HG02678 (cell line): ENCODE measurements at regions not wholly inside any gene's neighbourhood (a gene's known extent, or its start where the extent isn't known, plus 50 kb on each side); places are given as distances from the start of the nearest gene placed in this dataset.
"Not testable (repeated sequence)": the region's sequence is repeated elsewhere in the genome, so short reads cannot be mapped to it uniquely, and the experiment has no call there.

Experiments
- ATAC-seq: cut with Tn5 transposase; IDR thresholded peaks from one replicate; pipeline ENCODE4 v1.9.1; 2021; ENCODE audit warnings: mild to moderate bottlenecking, moderate library complexity; ENCODE audit not compliant: unreplicated experiment

DNA sequence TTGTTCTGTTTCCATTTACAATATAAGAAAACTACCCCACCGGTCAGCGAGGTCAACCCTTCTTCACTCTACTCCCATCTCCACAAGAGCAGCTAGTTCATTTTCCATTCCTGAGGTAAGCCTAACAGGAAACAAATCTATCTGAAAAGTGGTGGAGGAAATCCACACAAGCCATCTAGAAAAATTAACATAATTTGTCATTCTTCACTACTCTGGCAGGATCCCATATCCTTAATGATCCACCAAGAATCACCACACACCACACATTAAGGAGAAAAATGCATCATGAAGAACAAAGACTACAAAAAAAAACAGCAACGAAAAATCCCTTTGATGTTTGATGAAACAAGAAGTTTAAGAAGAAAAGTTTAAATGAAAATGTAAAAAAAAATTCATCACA, 1771.0 kb downstream of the EFNA5 start:
- no peak for ATAC-seq

DNA sequence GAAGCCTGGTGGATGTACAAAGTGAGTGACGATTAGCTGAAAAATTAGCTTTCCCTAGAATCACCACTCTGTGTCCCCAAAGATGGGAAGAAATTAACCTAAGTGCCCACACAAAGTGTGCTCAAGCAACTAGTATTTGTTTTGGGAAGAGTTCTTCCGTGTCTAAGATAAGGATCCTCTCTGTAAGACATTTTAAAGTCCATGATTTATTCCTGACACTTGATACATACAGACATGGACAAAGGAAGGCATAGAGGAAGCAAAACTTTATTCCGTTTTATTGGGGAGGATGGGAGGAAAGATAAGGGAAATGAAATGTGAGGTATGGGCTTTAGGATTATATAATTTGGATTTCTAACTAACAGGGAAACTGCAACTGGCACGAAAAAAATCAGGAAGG, 1772.6 kb downstream of the EFNA5 start:
- ATAC-seq: no peak

DNA sequence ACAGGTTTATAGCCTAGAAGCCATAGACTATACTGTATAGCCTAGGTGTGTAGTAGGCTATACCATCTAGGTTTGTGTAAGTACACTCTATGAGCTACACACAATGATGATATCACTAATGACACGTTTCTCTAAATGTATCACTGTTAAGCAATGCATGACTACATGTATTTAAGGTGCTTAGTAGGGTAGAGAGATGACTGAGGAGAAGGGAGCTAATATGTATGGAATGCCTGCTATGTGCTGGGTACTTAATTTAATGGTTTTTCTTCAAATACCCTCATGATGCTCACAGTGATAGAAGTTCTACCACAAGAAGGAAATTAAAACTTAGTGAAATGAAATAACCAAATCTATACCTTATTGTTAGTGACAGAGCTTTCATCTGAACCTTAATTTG, 1785.5 kb downstream of the EFNA5 start:
- no peak for ATAC-seq

DNA sequence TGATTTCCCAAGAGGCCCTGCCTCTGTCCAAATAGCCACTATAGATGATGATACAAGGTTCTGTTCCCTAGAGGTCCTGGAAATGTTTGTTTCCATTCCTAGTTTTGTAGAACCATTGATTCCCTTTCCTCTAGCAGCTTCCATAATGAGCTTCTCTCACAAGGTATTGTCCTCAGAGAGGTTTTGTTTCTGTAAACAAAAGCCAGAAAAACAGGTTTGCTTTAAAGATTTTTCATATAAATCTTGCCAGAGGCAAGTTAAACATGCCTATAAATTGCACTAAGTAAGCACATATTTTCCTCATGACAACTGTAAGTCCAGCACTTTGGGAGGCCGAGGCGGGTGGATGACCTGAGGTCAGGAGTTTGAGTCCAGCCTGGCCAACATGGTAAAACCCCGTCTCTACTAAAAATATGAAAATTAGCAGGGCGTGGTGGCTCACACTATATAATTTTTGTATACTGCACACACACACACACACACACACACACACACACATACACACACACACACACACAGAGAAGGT, 1787.7 kb downstream of the EFNA5 start:
- no peak for ATAC-seq

DNA sequence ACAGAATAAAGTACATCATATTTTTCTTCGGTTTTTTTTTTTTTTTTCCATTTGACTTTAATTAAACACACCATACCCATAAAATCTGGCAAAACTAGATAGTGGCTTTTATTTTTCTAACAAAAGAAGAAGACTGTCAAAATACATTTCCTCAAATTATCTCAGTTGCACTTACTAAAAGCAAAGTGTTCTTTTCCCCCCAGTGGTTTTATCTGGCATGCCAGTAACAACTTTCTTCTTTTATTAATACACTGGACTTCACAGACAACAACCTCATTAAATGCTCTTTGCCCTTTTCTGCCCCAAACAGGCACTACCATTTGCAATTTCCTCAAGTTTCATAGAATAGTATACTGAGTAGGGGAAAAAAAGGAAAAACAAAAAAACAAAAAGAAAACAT, 1792.3 kb downstream of the EFNA5 start:
- ATAC-seq: no peak

DNA sequence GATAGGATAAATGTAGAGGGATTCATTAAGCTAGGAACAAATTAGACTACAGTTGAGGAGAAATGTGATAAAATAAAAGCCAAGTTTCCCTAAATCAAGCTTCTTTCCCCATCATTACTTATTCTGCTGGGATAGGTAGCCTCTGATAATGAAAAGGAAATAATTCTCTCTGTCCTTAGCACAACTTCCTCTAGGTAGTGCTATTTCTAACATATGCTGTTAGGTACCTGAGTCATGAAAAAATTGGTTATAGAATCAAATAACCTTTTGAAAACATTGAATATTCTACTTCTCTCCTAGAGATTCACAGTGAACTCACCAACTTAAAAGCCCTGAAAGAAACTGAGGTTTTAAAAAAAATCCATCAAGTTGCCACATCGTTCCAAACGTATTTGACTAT, 1793.1 kb downstream of the EFNA5 start:
- no peak for ATAC-seq

DNA sequence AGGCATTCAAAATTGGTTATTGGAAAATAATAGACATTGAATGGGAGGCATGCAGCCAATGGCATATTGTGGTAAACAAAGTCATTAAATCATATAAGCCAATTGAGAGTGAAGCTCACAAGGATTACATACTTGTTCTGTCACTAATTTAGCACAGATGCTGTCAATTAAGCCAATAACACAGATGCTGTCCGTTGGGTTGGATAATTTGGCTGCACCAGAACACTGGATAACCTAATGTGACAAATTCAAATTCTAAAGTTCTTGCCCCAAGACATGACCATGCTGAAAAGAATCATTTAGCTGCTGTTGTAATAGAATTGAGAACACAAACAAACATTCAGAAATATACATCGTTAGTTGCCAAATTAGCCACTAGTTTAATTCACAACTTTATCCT, 1796.4 kb downstream of the EFNA5 start:
- ATAC-seq: no peak

DNA sequence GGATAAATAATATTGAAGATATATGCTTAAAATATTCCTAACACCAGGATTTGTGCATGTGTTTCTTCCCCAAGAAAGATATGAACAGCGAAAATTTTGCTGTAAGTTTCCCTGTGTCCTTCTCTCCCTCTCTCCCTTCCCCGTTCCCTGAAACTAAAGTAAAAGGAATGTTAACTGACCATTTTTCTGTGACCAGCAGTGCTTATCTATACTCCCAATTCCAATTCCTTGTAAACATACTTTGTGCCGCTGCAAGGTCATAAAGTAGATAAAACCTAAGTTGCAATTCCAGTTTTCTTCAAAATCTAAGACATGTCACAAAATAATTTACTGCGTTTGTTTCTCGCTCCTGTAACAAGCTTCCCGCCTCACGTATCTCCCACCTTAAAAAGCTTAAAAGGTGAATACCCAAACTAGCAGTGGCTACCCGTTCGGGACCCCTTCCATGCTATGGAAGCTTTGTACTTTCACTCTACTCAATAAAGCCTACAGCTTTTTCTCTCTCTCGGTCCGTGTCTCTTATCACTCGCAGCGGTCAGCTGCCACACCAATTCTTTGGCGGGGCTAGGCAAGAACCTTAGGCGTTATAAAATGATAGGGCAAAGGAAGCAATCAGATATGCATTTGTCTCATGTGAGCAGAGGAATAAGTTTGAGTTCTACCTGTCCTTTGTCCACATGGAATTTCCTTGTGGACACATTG, 1798.0 kb downstream of the EFNA5 start:
- no peak for ATAC-seq

DNA sequence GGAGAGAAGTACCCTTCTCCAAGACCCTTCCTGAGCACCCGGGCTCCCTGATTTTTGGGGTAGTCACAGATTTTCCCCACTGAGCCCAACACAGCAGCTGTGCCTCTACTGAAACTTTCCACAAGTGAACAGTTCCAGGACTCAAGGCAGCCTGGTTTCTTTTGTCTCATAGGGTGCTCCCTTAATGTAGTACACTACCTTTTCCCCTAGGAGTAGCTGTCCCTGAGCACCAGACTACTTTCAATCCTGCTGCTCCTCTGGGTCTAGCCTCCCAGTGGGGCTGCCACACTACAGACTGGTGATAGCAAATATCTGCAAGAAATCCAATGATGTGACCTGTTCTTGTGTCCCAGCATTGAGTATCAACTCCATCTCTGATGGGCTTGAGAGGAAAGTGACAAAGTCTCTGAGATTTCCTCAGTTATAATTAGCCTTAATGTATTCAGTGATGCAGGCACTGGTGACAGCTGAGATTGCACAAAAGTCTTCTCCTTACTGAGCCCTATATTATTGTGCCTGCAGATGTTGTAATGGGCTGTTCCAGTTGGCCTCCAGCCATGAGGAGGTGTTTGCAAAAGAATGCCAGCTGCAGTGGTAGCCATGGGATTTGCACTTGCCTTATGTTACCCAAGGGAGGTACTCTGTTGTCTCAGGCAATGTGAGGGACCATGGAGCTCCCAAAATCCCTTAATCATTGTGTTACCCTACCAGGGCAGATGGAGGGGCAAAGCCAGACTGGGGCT, 1802.5 kb downstream of the EFNA5 start:
- no peak for ATAC-seq

DNA sequence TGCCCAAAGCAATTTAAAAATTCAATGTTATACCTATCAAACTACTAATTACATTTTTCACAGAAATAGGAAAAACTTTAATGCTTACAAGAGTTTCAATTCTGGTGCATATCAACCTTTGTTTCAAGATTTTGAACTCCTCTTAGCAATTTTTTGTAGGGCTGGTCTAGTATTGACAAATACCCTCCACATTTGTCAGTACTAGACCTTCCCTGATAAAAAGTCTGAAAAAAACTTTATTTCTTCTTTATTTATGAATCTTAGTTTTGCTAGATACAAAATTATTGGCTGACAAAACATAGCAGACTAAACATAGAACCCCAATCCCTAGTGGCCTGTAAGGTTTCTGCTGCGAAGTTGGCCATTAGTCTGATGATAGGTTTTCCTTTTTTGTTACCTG, 1804.9 kb downstream of the EFNA5 start:
- no peak for ATAC-seq

DNA sequence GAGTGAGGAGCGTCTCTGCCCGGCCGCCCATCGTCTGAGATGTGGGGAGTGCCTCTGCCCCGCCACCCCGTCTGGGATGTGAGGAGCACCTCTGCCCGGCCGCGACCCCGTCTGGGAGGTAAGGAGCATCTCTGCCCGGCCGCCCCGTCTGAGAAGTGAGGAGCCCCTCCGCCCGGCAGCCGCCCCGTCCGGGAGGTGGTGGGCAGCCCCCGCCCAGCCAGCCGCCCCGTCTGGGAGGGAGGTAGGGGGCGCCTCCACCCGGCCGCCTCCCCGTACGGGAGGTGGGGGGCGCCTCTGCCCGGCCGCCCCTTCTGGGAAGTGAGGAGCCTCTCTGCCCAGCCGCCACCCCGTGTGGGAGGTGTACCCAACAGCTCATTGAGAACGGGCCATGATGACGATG, 1811.4 kb downstream of the EFNA5 start:
- ATAC-seq: not testable (repeated sequence)

DNA sequence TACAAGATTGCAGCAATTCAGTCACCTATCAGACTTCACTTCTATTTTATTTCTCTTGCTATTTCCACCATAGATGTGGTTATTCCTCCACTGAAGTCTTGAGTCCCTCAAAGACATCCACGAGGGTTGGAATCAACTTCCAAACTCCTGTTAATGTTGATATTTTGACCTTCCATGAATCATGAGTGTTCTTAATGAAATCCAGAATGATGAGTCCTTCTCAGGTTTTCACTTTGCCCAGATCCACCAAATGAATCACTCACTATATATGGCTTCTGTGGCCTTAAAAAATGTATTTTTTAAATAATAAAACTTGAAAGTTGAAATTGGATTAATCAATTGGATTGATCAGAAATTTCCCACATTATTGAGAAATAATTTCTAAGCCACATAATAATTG, 1821.0 kb downstream of the EFNA5 start:
- no peak for ATAC-seq

DNA sequence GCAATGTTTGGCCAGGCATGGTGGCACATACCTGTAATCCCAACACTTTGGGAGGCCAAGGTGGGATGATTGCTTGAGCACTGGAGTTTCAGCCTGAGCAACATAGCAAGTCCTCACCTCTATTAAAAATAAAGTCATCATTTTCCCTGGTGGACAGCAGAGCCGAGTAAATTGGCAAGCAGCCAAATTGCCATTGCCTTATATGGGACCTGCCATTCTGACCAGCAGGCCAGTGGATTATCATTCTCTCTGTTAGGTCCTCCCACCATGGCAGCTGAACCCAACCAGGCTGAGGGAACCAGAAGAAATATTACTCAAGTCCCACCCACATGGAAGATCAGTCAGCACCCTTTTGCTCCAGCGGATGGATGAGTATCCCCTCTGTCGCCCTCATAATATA, 1829.9 kb downstream of the EFNA5 start:
- ATAC-seq: no peak

DNA sequence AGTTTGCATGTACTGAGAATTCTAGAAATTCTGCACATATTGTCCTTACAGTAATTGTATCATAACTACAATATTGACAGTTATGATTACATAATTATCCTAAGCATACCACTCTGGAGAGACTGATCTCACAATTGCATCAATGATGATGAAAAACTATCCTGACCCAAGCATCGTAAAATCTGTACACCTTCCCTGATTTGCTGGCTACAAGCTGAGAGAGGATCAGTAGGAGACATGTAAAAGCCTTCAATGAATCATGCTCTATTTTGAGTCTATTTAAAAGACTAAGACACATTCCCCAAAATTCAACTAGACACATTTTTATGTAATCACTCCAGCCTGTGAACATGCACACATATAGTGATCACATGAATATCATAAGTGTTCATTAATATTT, 1833.8 kb downstream of the EFNA5 start:
- ATAC-seq: no peak

DNA sequence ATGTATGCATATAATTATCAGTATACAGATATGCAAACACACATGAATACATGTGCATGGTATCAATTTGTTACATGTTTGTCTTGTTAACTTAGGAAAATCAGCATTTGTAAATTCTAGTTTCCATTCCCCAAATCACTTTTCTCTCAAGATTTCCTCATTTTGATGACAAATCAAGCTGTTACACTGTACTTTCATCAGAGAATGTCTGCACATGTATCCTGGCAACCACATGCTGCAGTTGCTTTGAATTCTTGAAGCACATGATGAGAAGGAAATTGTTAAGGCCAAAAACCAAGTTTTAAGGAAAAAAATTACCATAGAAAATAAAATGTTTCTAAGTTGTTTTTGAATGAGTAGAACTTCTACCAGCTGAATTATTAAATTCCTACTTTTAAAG, 1834.5 kb downstream of the EFNA5 start:
- no peak for ATAC-seq

DNA sequence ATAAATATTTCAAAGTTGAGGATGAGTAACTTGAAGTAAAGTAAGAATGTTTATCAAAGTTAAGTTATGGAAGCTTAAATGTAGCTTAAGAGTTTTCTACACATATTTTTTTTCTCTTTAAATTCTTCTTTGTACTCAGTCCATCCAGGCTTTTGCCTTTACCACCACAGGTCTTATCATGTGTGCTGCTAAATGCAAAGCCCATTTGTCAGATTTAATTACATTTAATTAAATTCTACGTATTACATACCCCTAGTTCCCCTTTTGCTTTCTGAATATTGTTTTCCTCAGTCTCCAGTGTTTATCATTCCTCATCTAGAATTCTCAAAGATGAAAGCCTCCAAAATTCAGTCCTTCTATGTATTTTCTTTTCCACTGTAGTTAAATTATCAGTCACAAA, 1841.9 kb downstream of the EFNA5 start:
- ATAC-seq: no peak

DNA sequence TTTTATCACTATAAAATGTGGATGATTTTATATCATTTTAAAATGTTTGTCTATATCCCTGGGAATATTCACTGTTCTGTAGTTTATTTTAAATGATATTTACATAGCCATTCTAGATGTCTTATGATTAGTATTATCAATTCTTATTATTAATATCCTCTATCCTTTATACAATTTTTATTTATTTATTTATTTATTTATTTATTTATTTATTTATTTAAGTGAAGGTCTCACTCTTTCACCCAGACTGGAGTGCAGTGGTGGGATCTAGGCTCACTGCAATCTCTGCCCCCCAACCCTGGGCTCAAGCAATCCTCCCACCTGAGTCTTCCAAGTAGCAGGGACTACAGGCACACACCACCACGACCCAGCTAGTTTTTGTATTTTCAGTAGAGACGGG, 1848.9 kb downstream of the EFNA5 start:
- ATAC-seq: no peak

DNA sequence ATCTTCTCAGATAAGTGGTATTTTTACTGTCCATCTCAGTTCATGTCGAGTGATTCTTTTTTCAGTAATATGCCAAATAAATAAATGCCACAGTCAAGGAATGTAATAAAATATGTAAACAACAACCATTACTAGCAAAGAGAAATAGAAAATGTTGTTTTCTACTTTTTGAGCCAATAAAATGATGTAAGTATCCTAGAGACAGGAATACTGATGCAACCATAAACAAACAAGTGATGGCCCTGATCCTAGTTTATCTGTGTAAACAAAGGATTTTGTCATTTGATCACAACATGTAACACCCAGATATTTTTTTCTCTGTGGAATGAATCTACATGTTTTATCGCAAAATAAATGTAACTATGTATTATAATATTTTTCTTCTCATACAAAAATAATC, 1852.8 kb downstream of the EFNA5 start:
- ATAC-seq: no peak

DNA sequence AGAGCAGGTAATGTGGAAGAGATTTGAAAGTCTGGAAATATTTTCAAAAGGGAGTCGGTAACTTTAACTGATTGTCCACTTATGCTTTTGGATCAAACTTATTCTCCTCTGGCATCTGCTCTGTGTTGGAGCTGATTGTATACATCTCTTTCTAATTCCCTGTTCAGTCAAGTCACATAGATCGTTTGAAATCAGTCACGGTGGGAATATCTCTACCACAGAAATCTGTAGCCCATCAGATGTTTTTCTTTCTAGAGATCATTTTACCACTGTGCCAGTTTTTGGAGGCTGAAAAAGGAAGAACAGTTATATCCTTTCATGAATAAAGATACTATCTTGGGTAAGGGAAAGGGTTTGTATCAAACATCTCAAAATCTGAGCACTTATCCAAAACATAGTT, 1853.3 kb downstream of the EFNA5 start:
- ATAC-seq: no peak

DNA sequence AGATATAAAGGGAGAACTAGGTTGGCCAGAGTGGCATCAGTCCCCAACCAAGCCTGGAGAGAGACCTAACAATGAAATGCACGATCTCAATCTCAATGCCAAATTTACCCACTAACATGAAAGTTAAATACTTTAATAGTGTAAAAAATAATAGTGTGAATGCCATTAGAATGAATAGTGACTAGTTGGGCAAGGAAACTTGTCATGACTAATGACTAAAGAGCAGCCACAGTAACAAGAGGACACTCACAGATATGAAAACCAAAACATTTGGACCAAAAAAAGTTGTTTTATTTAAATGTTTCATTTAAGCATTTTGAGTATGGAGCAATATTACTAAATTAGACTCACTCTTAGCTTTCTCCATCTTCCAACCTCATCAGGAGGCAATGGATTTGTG, 1853.8 kb downstream of the EFNA5 start:
- no peak for ATAC-seq

DNA sequence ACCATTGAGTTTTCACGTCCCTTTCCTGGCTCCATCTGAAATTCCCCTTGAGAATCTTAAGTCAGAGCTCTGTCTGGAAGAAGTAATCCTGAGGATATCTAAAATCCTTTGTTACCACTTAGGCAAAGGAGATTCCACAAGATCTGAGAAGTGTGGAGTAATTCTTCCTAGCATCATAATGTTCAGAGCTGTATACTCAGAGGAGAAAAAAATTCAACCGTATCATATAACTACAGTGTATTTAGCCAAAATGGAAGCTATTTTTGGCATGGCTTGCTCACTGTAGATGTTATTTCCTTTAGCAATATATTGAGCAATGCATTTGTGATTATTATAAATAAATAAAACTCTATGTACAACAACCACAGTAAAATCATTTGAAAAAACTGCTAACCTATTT, 1858.4 kb downstream of the EFNA5 start:
- no peak for ATAC-seq

DNA sequence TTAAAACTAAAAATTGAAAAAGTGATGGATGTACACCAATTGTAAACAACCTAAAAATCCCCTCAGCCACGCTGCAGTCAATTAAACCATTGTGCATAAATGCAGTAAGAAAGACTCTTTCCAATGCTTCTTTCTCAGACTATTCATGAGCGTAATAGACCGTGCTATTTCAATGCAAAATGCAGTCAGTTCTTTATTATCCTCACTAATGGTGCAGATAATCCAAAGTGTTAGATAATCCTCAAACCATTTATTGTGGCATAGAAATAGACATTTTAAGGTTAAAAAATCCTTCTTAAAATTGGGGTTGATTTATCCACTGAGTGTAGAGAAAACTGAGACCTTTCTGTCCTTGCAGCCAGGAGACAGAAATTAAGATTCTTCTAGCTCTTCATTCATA, 1862.8 kb downstream of the EFNA5 start:
- no peak for ATAC-seq

DNA sequence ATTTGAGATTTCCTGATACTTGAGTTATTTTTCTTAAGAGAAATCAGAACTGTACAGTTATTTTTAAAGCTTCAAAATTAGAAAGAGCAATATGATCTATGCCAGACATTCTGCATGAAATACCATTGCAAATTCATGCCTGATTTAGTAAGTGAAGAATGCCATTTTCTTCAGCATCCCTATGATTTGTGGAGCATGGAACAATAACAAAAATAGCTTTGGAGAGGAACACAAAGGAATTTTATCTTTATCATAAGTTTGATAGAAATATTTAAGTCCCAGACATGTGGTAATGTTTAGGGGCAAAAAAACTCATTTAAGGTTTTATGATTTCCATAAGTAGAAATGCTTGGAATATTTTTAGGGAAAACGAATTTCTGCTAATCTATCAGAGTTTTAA, 1863.4 kb downstream of the EFNA5 start:
- no peak for ATAC-seq
